Astrocyte (in vitro differentiated cells and primary cell): ENCODE measurements at regions not wholly inside any gene's neighbourhood (a gene's known extent, or its start where the extent isn't known, plus 50 kb on each side); places are given as distances from the start of the nearest gene placed in this dataset.

Source experiments
- DNase-seq: peaks from one replicate; pipeline ENCODE4 v3.0.0-alpha.2; 2010; ENCODE audit warnings: low read depth
- FAIRE-seq: peaks from 2 replicates; lab custom pipeline; 2011; peaks lifted over from hg19 to GRCh38; lab: Jason Lieb, UNC
- H2AFZ ChIP-seq: 2 replicates; pipeline ENCODE4 v1.6.0; 2012; ENCODE audit warnings: low read depth, low read length, inconsistent platforms
- H3K27ac ChIP-seq: 2 replicates; pipeline ENCODE4 v1.5.1; 2011; ENCODE audit warnings: low read depth, low read length, inconsistent platforms
- H3K27me3 ChIP-seq: 2 replicates; pipeline ENCODE4 v1.6.0; 2011; ENCODE audit warnings: low read length, inconsistent platforms; ENCODE audit not compliant: insufficient read depth
- H3K36me3 ChIP-seq: 2 replicates; pipeline ENCODE4 v1.5.1; 2011; ENCODE audit warnings: low read length, inconsistent platforms; ENCODE audit not compliant: insufficient read depth
- H3K4me1 ChIP-seq: 2 replicates; pipeline ENCODE4 v1.5.1; 2011; ENCODE audit warnings: low read length, inconsistent platforms; ENCODE audit not compliant: insufficient read depth
- H3K4me2 ChIP-seq: 2 replicates; pipeline ENCODE4 v1.6.0; 2012; ENCODE audit warnings: low read length, inconsistent platforms
- H3K4me3 ChIP-seq: 2 replicates; pipeline ENCODE4 v1.5.1; 2011; ENCODE audit warnings: low read depth, mild to moderate bottlenecking, low read length, inconsistent platforms; ENCODE audit not compliant: insufficient read depth
- H3K79me2 ChIP-seq: 2 replicates; pipeline ENCODE4 v1.6.0; 2012; ENCODE audit warnings: mild to moderate bottlenecking, low read length, inconsistent platforms; ENCODE audit not compliant: insufficient read depth
- H3K9ac ChIP-seq: 2 replicates; pipeline ENCODE4 v1.6.0; 2012; ENCODE audit warnings: mild to moderate bottlenecking, low read length, inconsistent platforms
- H3K9me3 ChIP-seq: 2 replicates; pipeline ENCODE4 v1.5.1; 2012; ENCODE audit warnings: low read depth, mild to moderate bottlenecking, low read length, inconsistent platforms; ENCODE audit not compliant: insufficient read depth
- H4K20me1 ChIP-seq: 2 replicates; pipeline ENCODE4 v1.6.0; 2012; ENCODE audit warnings: low read length, inconsistent platforms; ENCODE audit not compliant: insufficient read depth
- H3K27ac Mint-ChIP-seq: one replicate; pipeline ENCODE4 v1.8.0; 2021; ENCODE audit warnings: mild to moderate bottlenecking, mixed read lengths; ENCODE audit not compliant: unreplicated experiment
- H3K27me3 Mint-ChIP-seq: one replicate; pipeline ENCODE4 v1.8.0; 2021; ENCODE audit warnings: low read depth, mixed read lengths; ENCODE audit not compliant: unreplicated experiment
- H3K36me3 Mint-ChIP-seq: one replicate; pipeline ENCODE4 v1.8.0; 2021; ENCODE audit warnings: low read depth, mixed read lengths; ENCODE audit not compliant: unreplicated experiment
- H3K4me1 Mint-ChIP-seq: one replicate; pipeline ENCODE4 v1.8.0; 2021; ENCODE audit warnings: low read depth, mixed read lengths; ENCODE audit not compliant: unreplicated experiment
- H3K4me3 Mint-ChIP-seq: one replicate; pipeline ENCODE4 v1.8.0; 2021; ENCODE audit warnings: mild to moderate bottlenecking, moderate library complexity, mixed read lengths; ENCODE audit not compliant: unreplicated experiment
- H3K9me3 Mint-ChIP-seq: one replicate; pipeline ENCODE4 v1.8.0; 2021; ENCODE audit warnings: mild to moderate bottlenecking, mixed read lengths; ENCODE audit not compliant: unreplicated experiment
- CTCF ChIP-seq: IDR thresholded peaks from 2 replicates; pipeline ENCODE4 v1.5.1; 2011; ENCODE audit warnings: low read depth, mild to moderate bottlenecking, inconsistent platforms, low read length, moderate library complexity; ENCODE audit not compliant: insufficient read depth
- EZH2 ChIP-seq: IDR thresholded peaks from 2 replicates; pipeline ENCODE4 v1.6.1; 2012; ENCODE audit warnings: mild to moderate bottlenecking, low read length, inconsistent platforms; ENCODE audit not compliant: insufficient read depth

DNA sequence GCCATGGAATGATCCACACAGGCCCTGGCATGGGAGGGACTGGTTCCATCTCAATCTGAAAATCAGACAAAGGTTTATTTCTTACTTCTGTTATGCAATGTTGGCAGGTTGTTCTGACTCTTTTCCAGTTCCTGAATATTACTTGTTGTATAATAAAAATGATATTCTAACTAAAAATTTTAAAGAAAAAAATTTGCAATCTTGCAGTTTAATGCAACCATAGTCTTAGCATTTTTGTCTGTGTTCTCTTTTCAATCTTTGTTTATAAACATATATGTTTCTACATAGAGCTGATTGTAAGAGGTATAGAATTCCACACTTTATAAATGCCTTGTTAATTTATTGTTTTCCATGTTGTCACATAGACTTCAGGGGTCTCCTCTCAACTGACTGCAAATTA is 143.4 kb downstream of the RPIA start:
- Histone ChIP-seq H3K36me3 (no peaks in the 10 kb centered on the region), H4K20me1 (no peaks in the 10 kb centered on the region), H3K27ac (no peak overlapping the region), H3K4me2 (no peak overlapping the region), H3K9ac (no peak overlapping the region), H3K9me3 (no peaks in the 10 kb centered on the region), H2AFZ (no peak overlapping the region), H3K27me3 (no peaks in the 10 kb centered on the region), H3K79me2 (no peaks in the 10 kb centered on the region), H3K4me3 (no peak overlapping the region), H3K4me1 (no peaks in the 10 kb centered on the region)
- no peak for FAIRE-seq
- Mint-ChIP-seq H3K27ac (no peak overlapping the region), H3K36me3 (no peaks in the 10 kb centered on the region), H3K4me3 (no peak overlapping the region), H3K27me3 (no peaks in the 10 kb centered on the region), H3K9me3 (no peaks in the 10 kb centered on the region), H3K4me1 (no peaks in the 10 kb centered on the region)
- no peak for TF ChIP-seq EZH2
- no peak for TF ChIP-seq CTCF
- DNase-seq = no peak

GRCh38 chr2:88835726-88836125 is 144.3 kb downstream of the RPIA start:
- FAIRE-seq = no peak
- H3K36me3 ChIP-seq = no peaks in the 10 kb centered on the region
- H3K9ac ChIP-seq = no peak overlapping the region
- Mint-ChIP-seq H3K4me1 (no peaks in the 10 kb centered on the region), H3K4me3 (no peak overlapping the region), H3K27me3 (no peaks in the 10 kb centered on the region), H3K36me3 (no peaks in the 10 kb centered on the region), H3K9me3 (no peaks in the 10 kb centered on the region), H3K27ac (no peak overlapping the region)
- H3K79me2 ChIP-seq = no peaks in the 10 kb centered on the region
- H2AFZ ChIP-seq = no peak overlapping the region
- TF ChIP-seq CTCF (no peak), EZH2 (no peak)
- H4K20me1 ChIP-seq = no peaks in the 10 kb centered on the region
- no peaks in the 10 kb centered on the region for H3K27me3 ChIP-seq
- no peaks in the 10 kb centered on the region for H3K9me3 ChIP-seq
- no peak overlapping the region for H3K4me2 ChIP-seq
- no peaks in the 10 kb centered on the region for H3K4me1 ChIP-seq
- no peak overlapping the region for H3K4me3 ChIP-seq
- DNase-seq = no peak
- H3K27ac ChIP-seq = no peak overlapping the region

GRCh38 chr2:88836351-88836750 is 144.9 kb downstream of the RPIA start:
- H3K27me3 ChIP-seq = no peaks in the 10 kb centered on the region
- peaks cover under 1% of the 10 kb centered on the region for H3K27me3 Mint-ChIP-seq
- H3K27ac ChIP-seq = no peak overlapping the region
- H3K9me3 ChIP-seq = no peaks in the 10 kb centered on the region
- FAIRE-seq (no peak), DNase-seq (no peak)
- TF ChIP-seq EZH2 (no peak), CTCF (no peak)
- no peak overlapping the region for H3K4me3 ChIP-seq
- H3K4me3 Mint-ChIP-seq = no peak overlapping the region
- no peak overlapping the region for H3K27ac Mint-ChIP-seq
- no peaks in the 10 kb centered on the region for H3K36me3 ChIP-seq
- H3K9me3 Mint-ChIP-seq = no peaks in the 10 kb centered on the region
- H4K20me1 ChIP-seq = no peaks in the 10 kb centered on the region
- H3K4me2 ChIP-seq = no peak overlapping the region
- H3K4me1 ChIP-seq = no peaks in the 10 kb centered on the region
- no peaks in the 10 kb centered on the region for H3K36me3 Mint-ChIP-seq
- no peaks in the 10 kb centered on the region for H3K4me1 Mint-ChIP-seq
- H3K79me2 ChIP-seq = no peaks in the 10 kb centered on the region
- H3K9ac ChIP-seq = no peak overlapping the region
- H2AFZ ChIP-seq = no peak overlapping the region
